Stimulated activated CD8-positive, alpha-beta memory T cell treated with anti-CD3 and anti-CD28 coated beads, Interleukin-12 subunit alpha, Interleukin-12 subunit beta, amount 100 ng/mL, for 24 hours (primary cell): ENCODE measurements at regions not wholly inside any gene's neighbourhood (a gene's known extent, or its start where the extent isn't known, plus 50 kb on each side); places are given as distances from the start of the nearest gene placed in this dataset.

ENCODE experiments used
- DNase-seq: peaks from one replicate; pipeline ENCODE4 v3.0.0-alpha.2; 2020; ENCODE audit errors: extremely low read depth

DNA sequence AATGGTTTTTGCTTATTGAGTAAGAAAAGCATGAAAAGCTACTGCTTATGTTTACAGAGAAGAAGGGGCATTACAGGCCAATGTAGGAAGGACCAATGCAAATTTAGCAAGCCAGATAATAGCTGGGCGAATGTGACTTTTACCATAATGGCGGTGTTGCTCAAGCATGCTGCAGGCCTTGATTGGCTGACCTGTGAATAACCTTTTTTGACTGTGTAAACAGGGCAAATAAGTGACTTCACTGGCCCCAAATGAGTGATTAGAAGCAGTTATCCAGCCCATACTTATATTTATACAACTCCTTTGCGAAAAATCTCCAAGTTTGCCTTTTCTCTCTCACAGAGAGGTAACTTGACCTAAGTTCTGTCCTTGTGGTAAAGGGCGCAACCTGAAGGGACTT, 146.9 kb downstream of the SP3 start:
- DNase-seq, result no peak

DNA sequence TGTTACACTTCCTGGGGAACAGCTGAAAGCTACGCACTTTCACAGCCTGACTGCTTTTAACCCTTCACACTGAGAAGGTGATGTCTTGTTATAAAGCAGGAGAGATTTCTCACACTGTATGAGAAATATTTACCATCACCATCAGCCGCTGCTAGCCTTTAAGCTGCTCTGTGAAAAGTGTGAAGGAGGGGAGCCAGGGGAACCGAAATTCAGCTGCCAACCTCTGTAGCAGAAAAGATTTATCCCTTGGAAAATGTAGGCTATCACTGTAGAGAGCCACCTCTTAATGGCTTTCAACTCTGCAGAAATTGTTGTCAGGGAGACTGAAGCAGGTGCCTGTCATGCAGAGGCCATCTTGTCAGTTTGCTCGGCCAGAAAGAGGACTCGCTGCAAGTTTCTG, 145.3 kb downstream of the SP3 start:
- DNase-seq, result no peak

DNA sequence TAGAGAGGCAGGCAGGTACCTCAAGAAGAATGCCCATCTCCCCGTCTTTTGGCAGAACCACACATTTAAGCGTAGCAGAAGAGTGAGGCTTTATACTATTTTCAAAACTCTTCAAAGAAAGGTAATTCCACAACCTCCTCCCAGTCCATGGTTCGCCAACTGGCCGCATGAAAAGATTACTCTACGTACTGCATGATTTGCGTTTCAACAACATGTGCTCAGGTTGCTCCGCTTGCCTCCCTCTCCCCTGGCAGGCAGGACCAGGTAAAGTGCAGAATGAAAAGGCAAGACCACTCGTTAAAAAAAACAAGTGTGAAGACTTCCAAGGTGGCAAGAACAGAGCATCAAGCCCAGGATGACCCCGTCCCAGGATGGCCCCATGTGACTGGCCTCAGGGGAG, 143.7 kb downstream of the SP3 start:
- no peak for DNase-seq

DNA sequence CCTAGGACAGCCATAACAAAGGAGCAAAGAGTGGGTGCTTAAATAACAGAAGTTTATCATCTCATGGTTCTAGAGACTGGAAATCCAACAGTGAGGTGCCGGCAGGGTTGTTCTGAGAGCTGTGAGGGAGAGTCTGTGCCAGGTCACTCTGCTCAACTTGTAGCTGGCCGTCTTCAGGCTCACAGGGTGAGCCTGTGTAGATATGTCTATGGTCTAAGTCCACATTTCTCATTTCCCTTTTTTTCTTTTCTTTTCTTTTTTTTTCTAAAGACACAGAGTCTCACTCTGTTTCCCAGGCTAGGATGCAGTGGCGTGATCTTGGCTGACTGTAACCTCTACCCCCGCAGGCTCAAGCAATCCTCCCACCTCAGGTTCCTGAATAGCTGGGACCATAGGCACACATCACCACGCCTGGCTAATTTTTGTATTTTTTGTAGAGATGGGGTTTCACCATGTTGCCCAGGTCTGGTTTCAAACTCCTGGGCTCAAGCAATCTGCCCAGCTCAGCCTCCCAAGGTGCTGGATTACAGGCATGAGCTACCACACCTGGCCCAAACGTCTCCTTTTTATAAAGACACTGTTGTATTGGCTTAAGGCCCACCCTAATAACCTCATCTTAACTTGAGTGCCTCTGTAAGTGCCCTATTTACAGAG, 142.2 kb downstream of the SP3 start:
- no peak for DNase-seq

DNA sequence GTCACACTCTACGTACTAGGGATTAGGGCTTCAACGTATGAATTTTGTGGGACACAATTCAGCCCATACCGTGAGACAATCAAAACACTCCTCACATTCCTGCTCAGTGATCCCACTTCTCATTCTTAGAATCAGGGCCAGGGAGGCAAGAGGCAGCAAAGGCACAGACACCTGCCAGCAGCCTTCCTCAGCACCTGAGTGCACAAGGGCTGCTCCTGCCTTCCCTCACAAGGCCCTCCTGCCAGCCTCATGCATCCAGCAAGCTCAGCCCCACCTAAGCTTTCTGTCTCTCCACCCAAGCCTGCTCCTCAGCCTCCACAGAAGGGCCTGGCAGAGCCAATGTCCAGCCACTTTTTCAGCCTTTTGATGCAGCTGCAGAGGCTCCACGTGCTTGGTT, 141.6 kb downstream of the SP3 start:
- DNase-seq, result no peak

DNA sequence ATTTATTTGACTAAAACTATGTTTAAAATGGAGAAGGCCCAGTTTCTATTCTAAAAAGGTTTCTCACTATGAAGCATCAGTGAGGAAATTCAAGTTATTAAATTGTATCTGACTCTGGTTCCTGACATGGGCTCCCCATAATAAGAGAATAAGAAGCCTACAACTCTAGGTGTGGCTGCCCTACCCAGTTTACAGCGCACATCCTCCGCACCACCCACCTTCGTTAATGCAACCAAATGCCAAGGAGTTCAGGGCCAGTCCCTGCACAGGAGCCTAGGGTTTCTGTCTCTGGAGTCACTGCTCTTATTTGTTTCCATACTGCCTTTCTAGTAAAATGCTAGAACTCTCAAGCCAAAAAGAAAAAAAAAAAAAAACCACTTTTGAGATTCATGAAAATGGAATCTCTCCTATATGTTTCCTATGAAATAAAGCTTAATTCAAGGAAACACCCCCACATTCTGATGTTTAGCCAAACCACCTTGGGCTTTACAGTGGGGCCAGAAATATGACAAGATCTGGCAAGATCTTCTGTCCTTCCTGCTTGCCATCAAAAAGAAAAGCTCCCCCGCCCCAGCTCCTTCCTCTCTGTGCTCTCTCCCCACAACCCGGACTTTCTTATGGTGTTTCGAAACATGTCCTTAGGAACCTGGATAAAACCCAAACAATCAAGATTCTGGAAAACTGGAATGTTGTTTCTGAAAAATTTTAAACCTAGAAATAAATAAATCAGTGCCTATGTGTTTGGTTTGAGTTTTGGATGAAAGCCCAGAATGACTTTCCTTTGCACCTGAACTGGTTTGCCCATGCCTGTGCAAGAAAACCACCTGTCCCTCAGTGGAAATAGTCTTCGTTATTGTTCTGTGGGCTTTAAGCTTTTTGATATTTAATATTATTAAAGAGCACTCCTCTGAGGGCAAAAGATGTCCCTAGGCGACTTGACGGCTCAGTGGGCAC, 136.7 kb downstream of the SP3 start:
- no peak for DNase-seq

DNA sequence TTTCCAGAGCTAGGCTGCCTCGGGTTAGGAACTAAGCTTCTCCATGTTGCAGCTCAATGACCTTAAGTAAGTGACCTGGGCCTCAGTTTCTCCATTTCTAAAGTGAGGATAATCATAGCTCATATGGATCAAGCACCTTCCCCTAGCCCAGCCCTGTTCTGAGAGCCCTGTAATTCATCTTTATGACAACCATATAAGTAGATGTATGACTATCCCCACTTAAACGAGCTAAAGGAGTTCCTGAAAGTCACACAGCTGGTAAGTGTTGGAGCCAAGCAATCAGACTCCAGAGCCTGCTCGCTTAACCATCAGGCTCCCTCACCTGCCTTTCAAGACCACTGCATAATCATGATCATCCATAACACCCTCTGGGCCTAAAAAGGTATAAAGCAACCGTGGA, 135.4 kb downstream of the SP3 start:
- no peak for DNase-seq

DNA sequence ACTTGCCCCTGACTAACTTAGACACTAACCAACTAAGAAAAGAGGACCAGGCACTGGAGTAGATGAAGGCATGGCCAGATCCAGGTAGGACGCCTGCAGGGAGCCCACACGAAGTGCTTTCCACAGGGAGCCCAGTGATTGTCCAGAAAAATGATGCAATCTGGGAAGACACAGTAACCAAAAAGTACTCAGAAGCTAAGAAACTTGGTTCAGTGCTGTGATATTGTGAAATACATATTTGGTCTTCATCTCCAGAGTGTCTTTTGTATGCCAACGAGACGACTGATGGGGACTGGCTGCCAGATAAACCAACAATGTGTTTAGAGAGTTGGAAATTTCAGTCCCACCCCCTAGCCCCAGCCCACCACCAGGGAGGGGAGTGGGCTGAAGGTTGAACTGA, 135.0 kb downstream of the SP3 start:
- no peak for DNase-seq

DNA sequence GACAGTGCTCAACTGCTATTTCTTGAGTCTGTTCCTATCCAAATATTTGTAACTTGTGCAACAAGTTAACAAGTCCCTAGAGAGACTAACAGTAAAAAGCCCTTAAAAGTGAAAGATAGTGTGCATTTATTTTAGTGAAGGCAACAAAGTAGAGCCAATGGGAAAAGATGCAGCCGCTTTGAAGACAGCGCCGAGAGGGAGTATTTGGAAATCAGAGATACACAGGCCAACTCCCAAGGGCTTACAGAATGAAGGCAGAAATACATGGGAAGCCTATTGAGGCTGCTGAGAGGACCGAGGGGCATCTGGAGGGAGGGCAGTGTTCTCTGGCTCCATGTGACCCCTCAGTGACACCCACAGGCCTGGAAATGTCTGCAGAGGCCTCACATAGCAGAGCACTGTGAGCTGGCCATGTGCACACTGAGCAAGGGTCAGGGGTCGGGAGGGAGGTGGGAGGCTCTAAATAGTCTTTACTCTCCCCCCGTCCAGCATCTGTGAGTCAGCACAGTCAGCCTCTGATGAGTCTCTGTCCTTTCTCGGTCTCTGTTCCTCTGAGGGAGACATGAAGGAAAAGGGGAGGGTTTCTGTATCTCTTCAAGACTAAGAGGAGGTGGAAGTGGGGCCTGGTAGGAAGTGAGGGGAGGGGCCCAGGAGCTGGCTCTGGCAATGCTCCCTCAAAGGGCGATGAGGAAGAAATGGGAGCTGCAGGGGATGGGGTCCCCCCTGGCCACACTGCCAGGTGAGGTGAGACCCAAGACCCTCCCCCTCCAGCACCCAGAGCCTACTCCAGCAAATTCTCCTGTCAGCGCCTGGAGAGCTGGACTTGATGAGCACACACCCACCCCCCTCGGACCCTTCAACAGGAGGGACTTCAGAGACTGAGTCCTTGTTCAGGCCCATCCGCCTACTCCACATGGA, 133.6 kb downstream of the SP3 start:
- no peak for DNase-seq

DNA sequence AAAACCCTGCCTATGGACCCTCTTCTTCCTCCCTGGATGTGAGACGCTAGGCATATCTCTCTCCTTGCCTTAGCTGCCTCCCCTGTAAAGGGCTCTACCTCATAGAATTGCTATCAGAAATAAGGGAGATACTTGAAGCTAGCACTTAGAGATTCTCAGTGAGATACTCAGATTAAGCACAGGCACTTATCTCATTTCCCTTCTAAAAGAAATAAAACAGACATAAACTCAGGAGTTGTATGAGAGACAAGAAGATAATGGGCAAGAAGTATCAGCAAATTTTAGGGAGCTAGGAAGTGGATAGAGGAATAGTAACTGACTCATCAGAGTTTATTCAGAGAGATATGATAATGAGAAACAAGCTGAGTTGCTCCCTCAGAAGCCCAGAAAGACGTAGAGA, 131.0 kb downstream of the SP3 start:
- DNase-seq, result no peak

DNA sequence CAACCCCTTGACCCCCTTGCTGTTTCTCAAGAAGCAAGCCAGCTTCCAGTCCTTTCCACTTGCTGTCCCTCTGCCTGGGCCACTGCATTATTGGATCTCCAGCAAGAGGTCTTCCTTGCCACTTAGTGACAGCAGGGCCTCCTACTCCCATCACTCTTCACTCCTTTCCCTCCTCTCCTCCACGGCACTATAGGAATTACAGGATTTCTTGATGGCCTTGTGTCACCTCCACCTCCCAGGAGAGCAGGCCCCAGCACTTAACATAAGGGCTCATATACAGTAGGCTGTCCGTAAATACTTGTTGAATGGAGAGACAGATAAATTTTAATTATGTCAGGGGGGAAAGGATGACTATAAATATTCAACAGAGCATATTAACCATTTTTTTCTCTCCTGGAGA, 129.4 kb downstream of the SP3 start:
- no peak for DNase-seq

DNA sequence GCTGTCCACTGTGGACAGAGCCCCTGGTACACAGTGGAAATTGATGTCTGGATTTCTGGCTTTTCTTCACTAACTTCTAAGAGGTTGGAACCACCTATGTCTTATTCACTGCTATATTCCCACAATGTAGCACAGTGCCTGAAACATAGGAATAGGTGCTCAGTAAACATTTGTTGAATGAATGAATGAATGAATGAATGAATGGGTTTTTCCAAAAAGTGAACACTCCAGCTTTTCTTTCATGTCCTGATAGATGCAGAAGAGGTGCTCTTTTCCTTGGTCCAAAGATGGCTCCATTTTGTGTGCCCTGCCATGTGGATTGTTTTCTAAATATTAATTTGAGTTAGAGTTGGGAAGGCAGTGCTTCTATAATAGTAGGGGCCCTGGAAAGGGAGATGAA, 124.1 kb downstream of the SP3 start:
- DNase-seq, result no peak

DNA sequence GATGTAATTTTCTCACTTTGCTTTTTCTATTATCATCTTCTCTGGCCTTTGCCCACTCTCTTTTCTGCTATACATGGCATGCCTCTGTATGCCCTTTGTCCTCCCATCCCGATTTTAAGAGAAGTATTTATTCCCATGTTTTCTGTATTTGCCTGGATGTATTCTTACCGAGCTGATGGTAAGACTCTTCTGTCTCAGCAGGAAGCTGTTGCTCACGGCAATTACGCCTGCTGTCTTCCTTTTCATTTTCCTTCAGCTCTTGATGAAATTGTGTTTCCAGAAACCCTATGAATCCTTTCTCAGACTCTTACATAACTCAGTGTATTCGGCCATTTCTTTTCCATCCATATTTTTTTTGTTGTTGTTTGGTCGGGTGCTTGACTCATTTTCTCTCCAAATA, 121.6 kb downstream of the SP3 start:
- no peak for DNase-seq

DNA sequence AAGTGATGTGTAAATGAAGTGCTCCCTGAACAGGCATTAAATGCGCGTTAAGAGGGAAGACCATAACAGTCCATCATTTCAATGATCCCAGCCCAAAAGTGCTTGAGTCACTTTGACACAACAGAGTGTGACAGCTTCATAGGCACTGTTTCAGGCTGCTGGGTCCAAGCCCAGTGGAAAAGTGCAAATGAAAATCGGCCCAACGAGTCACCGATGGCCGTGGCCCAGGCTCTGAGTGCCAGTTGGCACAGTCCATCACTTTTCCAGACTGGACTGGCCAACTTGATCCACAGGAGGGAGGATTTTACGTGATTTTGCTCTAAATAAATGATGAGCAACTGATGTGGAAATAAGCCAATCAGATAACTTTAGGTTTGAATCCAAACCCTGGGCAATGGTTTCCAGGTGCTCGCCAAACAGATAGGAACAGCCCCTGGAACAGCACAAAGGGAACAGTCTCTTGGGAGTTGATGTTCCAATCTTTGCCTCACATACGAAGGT, 114.0 kb downstream of the SP3 start:
- no peak for DNase-seq

DNA sequence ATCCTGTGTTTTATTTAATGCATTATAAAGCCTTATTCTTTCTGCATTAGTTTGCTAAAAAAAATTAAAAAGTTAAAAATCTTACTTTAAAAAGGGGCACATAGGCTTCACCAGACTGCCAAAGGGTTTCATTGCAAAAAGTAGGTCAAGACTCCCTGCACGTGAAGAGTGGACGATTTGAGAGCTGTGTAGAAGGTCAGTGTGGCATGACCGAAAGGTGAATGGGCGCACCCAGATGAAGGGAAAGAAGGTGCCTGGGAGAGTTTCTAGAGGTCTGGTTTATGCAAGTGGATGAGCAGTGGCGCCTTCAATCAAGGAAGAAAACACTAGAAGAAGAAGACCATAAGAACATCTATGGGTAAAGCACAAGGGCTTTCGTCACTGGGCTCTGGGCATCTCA, 111.0 kb downstream of the SP3 start:
- no peak for DNase-seq

DNA sequence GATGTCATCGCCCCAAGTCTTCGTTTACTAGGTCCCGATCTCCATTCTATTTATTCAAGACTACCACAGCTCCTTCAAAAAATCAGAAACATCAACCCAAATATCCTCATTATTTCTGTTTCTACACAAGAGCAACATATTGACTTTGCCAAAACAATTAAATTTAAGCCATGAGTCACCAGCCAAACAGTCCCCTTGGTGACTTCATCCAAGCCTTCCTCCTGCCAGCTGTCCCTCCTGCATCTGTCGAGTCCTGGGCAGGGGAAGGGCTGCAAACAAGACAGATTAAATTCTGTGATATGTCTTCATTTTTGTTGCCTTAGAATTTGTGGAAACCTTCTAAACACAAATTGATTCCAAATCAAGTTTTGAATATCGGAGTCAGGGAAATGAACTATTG, 110.3 kb downstream of the SP3 start:
- DNase-seq, result no peak

DNA sequence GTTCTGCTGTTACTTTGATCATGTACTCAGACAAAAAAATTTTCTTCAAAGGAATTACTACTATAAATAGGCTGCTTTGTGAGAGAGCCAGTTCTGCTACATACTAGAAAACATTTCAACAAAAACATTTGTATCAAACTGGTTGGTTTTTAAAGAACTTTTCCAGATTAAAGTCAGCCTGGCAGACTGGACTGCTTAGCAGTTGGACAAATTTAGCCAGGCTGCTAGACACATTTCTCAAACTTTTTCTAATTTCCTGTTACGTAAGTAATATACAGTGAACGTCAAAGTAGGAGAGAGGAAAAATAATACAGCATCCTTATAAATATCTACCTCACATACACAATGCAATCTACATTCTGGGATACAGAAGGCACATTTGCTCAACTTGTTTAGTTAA, 109.5 kb downstream of the SP3 start:
- DNase-seq, result no peak
